Esophagus muscularis mucosa (tissue), 4 donors: ENCODE measurements at regions not wholly inside any gene's neighbourhood (a gene's known extent, or its start where the extent isn't known, plus 50 kb on each side); places are given as distances from the start of the nearest gene placed in this dataset.

Experiments used
- DNase-seq: peaks from one replicate; pipeline ENCODE4 v3.0.0-alpha.2; 2017; ENCODE audit errors: extremely low spot score
- H3K27ac ChIP-seq, 4 donors: fragments of 200-600 bp; sonication (generic); replicated peaks in 1 of 4; 1 replicate in 3 of 4; 2 replicates in 1 of 4; pipeline ENCODE4 v1.5.1; 2016 to 2019; ENCODE audit warnings: mild to moderate bottlenecking in 1 of 4
- H3K27me3 ChIP-seq, 4 donors: fragments of 200-600 bp; sonication (generic); one replicate each; pipeline versions ENCODE4 v1.5.1 to v1.6.0; 2016 to 2019
- H3K36me3 ChIP-seq, 4 donors: fragments of 200-600 bp; sonication (generic); one replicate each; pipeline ENCODE4 v1.5.1; 2016 to 2019
- H3K4me1 ChIP-seq, 4 donors: fragments of 200-600 bp; sonication (generic); one replicate each; pipeline ENCODE4 v1.5.1; 2016 to 2019
- H3K4me3 ChIP-seq, 4 donors: fragments of 200-600 bp; sonication (generic); 1 replicate in 2 of 4; 2 replicates in 2 of 4; pipeline ENCODE4 v1.5.1; 2016 to 2019; ENCODE audit warnings: mild to moderate bottlenecking in 4 of 4, moderate library complexity in 1 of 4
- H3K9me3 ChIP-seq, 4 donors: fragments of 200-600 bp; sonication (generic); 1 replicate in 3 of 4; 2 replicates in 1 of 4; pipeline ENCODE4 v1.5.1; 2016 to 2019
- EP300 ChIP-seq: sonication (generic); formaldehyde crosslinking; IDR thresholded peaks from one replicate; pipeline ENCODE4 v1.6.1; 2017; ENCODE audit warnings: antibody characterized with exemption
- POLR2A ChIP-seq: fragments of 450-650 bp; IDR thresholded peaks from one replicate; pipeline ENCODE4 v1.6.1; 2017; ENCODE audit warnings: antibody characterized with exemption, moderate library complexity, mild to moderate bottlenecking, low read depth
- POLR2AphosphoS5 ChIP-seq, 2 donors: sonication (generic); formaldehyde crosslinking; IDR thresholded peaks; one replicate each; pipeline ENCODE4 v1.6.1; 2017; ENCODE audit warnings: antibody characterized with exemption in 2 of 2
- WGBS: methylation state at CpG from one replicate; pipeline ENCODE4 v1.1.5; 2018; 5-methylcytosine and 5-hydroxymethylcytosine counted together
- intact Hi-C: fragments of 100-400 bp; cut with DNase I; formaldehyde crosslinking; loops from one replicate; pipeline ENCODE4 v1.15.1; 2023
- TF ChIP-seq, protein P1 (sequence below), 3 experiments: fragments of 200-600 bp in 2 of 3; fragments of 450-650 bp in 1 of 3; sonication (generic) in 2 of 3; IDR thresholded peaks; one replicate each; pipeline ENCODE4 v1.5.1; 2017 to 2019; ENCODE audit warnings: antibody characterized with exemption in 3 of 3, mild to moderate bottlenecking in 2 of 3, moderate library complexity in 1 of 3

DNA sequence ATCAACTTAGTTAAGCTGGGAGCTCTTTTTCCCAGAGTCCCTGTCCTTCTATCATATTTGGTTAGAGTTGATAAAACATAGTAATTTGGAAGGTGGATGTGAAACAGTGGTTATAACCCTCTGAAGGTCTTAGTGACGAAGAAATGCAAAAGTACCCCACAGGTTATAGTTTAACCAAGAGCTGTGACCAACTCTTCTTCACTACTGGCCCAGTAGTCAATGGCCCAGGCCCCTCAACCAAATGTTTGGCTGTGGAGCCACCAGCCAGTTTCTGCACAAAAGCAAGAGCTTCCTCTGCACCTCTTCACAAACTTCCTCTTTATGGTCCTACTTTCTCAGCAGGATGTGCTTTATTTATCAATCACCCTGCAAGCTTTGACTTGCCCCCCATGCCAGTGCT, 132.6 kb downstream of the BMP4 start:
- Histone ChIP-seq H3K27me3 (no peaks in the 10 kb centered on the region), H3K4me1 (no peaks in the 10 kb centered on the region), H3K36me3 (no peaks in the 10 kb centered on the region), H3K27ac (no peak overlapping the region), H3K9me3 (no peaks in the 10 kb centered on the region), H3K4me3 (no peak overlapping the region)
- intact Hi-C loops, result no loop called here
- no peak for TF ChIP-seq EP300
- TF ChIP-seq, protein P1, sequence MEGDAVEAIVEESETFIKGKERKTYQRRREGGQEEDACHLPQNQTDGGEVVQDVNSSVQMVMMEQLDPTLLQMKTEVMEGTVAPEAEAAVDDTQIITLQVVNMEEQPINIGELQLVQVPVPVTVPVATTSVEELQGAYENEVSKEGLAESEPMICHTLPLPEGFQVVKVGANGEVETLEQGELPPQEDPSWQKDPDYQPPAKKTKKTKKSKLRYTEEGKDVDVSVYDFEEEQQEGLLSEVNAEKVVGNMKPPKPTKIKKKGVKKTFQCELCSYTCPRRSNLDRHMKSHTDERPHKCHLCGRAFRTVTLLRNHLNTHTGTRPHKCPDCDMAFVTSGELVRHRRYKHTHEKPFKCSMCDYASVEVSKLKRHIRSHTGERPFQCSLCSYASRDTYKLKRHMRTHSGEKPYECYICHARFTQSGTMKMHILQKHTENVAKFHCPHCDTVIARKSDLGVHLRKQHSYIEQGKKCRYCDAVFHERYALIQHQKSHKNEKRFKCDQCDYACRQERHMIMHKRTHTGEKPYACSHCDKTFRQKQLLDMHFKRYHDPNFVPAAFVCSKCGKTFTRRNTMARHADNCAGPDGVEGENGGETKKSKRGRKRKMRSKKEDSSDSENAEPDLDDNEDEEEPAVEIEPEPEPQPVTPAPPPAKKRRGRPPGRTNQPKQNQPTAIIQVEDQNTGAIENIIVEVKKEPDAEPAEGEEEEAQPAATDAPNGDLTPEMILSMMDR (IDR thresholded peaks at IDR 0.05), result no peak
- no peak for TF ChIP-seq POLR2AphosphoS5 (IDR thresholded peaks at IDR 0.05)
- WGBS, result 80% methylated on average over 1 of the region's 1 CpG
- DNase-seq, result no peak

DNA sequence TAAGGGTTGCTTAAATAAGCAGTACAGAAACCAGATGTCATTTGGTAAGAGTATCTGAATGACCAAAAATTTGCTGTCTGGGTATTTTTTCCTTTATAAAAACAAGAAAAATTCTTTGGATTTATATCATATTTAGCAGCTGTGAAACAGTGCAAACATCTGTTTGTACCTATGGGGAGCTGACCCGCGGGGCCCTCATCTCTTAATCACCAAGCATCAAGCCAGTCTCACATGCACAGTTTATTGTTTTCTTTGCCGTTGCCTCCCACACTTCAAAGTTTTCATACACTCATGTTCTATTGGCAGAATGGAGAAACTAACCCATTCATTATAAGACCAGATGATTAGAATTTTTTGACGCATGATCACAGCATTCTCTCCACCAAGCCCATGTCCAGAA, 142.2 kb downstream of the BMP4 start:
- Histone ChIP-seq H3K4me1 (no peaks in the 10 kb centered on the region), H3K4me3 (no peak overlapping the region), H3K36me3 (no peaks in the 10 kb centered on the region), H3K27me3 (no peaks in the 10 kb centered on the region), H3K27ac (no peak overlapping the region), H3K9me3 (no peaks in the 10 kb centered on the region)
- intact Hi-C loops, result no loop called here
- 41% methylated on average over 4 of the region's 4 CpGs for WGBS
- no peak for DNase-seq
- TF ChIP-seq EP300, result no peak
- TF ChIP-seq POLR2A, result no peak
- TF ChIP-seq, protein P1 (IDR thresholded peaks at IDR 0.05), result no peak
- no peak for TF ChIP-seq POLR2AphosphoS5 (IDR thresholded peaks at IDR 0.05)

DNA sequence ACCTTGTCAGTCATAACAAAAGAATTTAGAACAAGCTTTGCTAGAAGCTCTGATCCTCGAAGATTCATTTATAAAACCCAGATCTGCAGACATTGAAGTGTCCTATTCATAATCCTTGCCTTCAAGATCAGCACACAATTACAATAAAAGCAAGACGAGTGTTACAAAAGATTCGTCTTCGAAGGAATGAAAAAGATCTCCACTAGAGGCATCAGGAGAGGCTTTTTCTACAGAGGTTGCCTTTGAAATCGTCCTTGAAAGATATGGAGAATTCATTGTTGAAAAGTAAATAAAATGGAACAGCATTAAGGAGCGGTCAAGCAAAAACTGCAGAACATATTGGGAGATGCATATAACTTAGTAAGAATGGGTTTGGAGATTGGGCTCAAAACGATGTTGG, 146.4 kb downstream of the BMP4 start:
- intact Hi-C loops, result no loop called here
- Histone ChIP-seq H3K27ac (no peak overlapping the region), H3K9me3 (no peaks in the 10 kb centered on the region), H3K4me1 (no peaks in the 10 kb centered on the region), H3K27me3 (no peaks in the 10 kb centered on the region), H3K36me3 (no peaks in the 10 kb centered on the region), H3K4me3 (no peak overlapping the region)
- TF ChIP-seq POLR2A (no peak), EP300 (no peak), POLR2AphosphoS5 (IDR thresholded peaks at IDR 0.05) (no peak)
- TF ChIP-seq, protein P1 (IDR thresholded peaks at IDR 0.05), result no peak
- 84% methylated on average over 7 of the region's 7 CpGs for WGBS
- no peak for DNase-seq

DNA sequence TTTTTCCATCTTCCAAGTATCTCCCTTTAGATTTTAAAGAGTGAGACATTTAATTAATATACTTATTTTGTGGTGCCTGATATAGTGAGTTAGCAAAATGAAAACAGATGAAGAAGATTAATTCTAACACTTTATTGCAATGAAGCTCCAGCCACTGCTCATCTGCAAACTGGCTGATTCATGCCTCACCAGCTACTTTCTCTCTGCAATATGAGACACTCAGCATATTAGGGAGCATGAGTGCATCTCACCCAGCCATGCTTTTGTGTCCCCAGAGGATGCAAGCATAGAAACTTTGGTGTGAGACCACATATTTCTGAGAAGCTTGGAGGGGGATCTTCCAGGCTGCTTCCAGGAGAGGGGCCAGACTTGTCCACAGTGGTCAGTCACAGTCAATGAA, 148.6 kb downstream of the BMP4 start:
- no peak for DNase-seq
- Histone ChIP-seq H3K4me3 (no peak overlapping the region), H3K36me3 (no peaks in the 10 kb centered on the region), H3K27ac (no peak overlapping the region), H3K27me3 (no peaks in the 10 kb centered on the region), H3K4me1 (no peaks in the 10 kb centered on the region), H3K9me3 (no peaks in the 10 kb centered on the region)
- TF ChIP-seq EP300 (no peak), POLR2AphosphoS5 (IDR thresholded peaks at IDR 0.05) (no peak), POLR2A (no peak)
- TF ChIP-seq, protein P1 (IDR thresholded peaks at IDR 0.05), result no peak
- intact Hi-C loops, result no loop called here

DNA sequence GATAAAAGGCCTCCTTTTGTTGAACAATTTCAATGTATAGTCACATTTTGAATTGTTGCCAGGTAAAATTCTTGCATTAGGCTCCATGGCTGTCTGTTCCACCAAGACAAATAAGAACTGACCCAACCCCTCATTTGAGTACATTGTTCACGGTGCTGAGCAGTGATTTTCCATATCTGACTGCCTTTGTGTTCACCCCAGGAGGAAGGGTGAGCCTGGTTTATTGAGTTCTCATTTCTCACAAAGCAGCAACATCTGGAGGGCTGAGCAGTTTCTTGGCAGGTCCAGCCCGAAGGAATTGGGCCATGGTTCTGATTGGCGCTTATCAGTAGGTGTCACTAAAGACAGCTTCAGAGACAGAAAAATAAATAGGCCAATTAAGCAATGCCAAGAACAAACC, 149.1 kb downstream of the BMP4 start:
- Histone ChIP-seq H3K27ac (peak overlapping the region in 2 of 4 donors; percentile 28 to 30), H3K36me3 (no peaks in the 10 kb centered on the region), H3K9me3 (no peaks in the 10 kb centered on the region), H3K4me1 (no peaks in the 10 kb centered on the region), H3K27me3 (no peaks in the 10 kb centered on the region), H3K4me3 (no peak overlapping the region)
- WGBS, result 59% methylated on average over 3 of the region's 3 CpGs
- DNase-seq, result no peak
- intact Hi-C loops, result no loop called here
- no peak for TF ChIP-seq POLR2AphosphoS5 (IDR thresholded peaks at IDR 0.05)
- TF ChIP-seq, protein P1 (IDR thresholded peaks at IDR 0.05), result no peak
- TF ChIP-seq EP300, result no peak
- TF ChIP-seq POLR2A, result no peak
